GM18870 (cell line): ENCODE measurements at regions not wholly inside any gene's neighbourhood (a gene's known extent, or its start where the extent isn't known, plus 50 kb on each side); places are given as distances from the start of the nearest gene placed in this dataset.
"Not testable (repeated sequence)": the region's sequence is repeated elsewhere in the genome, so short reads cannot be mapped to it uniquely, and the experiment has no call there.

ENCODE experiments used
- ATAC-seq: cut with Tn5 transposase; IDR thresholded peaks from one replicate; pipeline ENCODE4 v1.9.1; 2021; ENCODE audit warnings: moderate library complexity; ENCODE audit not compliant: unreplicated experiment

DNA sequence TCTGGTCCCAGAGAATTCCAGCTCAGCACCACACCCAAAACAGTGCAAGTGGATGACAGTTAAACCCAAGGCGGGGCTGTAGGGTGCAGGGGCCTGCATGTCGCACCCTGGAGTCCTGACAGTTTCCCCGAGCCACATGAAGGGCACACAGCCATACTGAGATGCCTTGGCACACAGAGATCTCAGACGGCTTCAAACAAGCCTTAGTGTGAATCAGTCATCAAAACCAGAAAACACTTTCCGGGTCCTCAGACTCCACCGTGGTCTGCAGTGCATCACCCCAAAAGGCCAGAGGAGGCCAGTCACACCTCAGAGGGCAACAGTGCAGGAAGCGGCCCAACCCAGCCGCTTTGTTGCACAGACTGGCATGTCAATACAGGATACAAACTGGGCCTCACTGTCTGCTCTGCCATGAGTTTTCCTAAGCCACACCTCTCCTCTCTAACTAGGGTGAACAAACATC, 64.6 kb upstream of the ENPP6 start:
- ATAC-seq, result no peak

DNA sequence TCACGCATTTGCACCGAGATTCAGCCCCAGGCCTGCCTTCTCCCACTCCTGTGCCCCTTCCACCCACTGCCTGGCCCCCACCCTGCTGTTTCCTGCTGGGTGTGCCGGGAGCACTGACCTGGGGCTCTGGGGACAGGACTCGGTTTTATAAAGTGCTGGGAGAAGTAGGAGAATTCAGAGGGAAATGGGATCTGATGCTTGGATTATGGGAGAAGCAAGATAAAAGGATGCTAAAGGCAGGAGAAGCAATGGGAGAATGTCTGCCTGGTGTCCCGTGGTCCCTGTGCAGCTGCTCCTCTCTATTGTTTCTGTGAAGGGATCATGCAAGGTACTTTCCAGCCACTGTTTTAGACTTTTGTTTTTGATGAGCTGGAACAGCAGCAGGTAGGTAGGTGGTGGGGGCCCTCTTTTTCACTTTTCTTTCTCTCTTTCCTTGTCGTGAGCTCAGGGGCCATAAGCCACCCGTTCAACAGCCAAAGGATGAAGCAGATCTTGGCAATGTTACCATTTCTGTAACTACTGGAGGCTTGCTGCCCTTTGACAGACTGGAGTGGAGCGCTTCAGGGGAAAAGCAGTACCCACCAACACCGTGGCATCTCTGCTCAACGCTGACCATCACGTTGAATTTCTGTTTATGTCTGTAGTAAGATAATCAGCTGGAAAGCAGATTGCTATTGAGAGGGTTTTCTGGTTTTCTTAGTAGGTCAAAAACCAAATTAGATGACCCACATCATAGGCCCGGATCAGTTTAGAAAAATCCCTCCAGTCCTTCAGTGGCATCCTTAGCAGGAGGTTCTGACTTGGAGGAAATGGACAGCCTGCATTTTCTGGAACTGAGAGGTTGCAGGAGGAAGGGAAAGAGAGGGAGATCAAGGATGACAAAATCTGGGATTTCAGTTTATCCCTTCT, 63.8 kb upstream of the ENPP6 start:
- peak; percentile 27 for ATAC-seq

DNA sequence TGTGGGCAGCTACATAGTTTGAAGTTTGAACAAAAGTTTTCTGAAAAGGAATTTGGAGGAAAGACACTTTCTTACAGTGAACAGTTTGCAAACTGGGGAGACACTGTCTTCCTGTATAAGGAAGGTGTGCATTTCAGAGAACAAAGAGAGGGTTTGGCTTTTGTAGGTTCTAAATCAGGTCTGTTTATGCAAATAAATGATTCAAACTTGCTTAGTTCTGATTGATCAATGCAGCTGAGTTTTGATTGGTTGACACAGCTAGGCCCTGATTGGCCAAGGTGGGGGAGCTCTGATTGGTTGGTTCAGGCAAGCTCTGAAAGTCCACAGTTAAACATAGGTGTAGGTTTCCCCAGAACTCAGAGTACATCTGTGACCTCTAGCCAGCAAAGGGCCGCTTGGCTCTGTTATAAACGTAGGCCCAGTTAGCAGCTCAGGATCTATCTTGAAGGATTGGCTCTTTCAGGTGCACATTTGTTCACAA, 63.0 kb upstream of the ENPP6 start:
- peak; percentile 33 for ATAC-seq

DNA sequence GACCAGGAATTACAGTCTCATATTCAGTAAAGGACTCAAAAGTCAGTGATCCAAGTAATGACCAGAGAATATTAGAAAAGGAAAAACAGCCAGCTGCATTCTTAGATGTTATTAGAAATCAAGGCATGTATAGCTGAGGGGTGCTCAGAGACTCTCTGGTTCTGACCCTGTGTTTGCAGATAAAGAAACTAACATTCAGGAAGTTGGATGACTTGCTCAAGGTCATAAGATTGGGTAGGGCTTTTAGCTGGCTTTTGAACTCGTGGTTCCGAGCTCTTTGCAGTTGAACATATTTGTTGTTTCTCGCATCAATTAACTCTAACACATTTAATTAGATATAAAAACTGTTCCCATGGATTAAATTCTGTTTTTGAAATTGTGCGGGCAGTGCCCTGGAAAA, 62.5 kb upstream of the ENPP6 start:
- no peak for ATAC-seq

DNA sequence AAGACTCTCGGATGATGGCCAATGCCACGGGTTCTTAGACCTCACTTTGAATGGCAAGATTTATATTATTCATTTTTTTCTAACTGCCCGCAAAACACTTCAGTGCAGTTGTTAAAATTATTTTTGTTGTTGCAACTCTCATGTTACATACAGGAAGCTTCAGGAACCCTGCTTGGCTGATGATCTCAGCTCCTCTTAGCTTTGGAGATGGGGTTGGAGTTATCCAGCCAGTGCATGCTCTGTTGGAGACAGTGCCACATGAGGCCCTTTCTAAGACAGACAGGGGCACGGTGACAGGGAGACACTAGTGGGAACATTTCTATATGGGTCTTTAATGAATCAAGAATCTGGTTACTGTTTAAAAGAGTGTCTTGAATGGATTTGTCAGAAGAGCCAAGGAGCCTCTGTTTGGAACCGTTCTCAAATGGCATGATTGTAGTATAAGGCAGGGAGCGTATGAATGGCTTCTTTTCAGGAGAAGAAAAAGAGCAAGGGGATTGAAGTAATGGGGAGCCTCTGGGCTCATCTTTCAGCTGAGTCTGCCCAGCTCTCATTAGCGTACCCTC, 61.9 kb upstream of the ENPP6 start:
- no peak for ATAC-seq

DNA sequence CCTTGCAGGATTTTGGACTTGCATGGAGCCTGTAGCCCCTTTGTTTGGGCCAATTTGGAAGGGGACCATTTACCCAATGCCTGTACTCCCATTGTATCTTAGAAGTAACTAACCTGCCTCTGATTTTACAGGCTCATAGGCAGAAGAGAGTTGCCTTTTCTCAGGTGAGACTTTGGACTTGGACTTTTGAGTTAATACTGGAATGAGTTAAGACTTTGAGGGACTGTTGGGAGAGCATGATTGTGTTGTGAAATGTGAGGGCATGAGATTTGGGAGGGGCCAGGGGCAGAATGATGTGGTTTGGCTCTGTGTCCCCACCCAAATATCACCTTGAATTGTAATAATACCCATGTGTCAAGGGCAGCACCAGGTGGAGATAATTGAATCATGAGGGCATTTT, 60.1 kb upstream of the ENPP6 start:
- not testable (repeated sequence) for ATAC-seq

DNA sequence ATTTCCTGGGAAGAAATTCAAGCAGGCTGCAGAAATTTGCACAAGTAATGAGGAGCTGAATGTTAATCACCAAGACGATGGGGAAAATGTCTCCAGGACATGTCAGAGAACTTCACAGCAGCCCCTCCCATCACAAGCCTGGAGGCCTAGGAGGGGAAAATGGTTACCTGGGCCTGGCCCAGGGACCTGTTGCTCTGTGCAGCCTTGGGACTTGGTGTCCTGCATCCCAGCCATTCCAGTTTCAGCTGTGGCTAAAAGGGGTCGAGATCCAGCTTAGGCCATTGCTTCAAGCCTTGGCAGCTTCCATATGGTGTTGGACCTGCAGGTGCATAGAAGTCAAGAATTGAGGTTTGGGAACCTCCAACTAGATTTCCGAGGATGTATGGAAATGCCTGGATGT, 59.3 kb upstream of the ENPP6 start:
- not testable (repeated sequence) for ATAC-seq

DNA sequence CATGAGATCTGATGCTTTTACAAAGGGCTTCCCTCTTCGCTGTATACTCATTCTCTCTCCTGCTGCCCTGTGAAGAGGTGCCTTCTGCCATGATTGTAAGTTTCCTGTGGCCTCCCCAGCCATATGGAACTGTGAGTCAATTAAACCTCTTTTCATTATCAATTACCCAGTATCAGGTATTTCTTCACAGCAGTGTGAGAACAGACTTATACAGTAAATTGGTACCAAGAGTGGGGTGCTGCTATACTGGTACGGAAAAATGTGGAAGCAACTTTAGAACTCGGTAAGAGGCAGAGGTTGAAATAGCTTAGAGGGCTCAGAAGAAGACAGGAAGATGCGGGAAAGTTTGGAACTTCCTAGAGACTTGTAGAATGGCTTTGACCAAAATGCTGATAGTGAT, 58.7 kb upstream of the ENPP6 start:
- not testable (repeated sequence) for ATAC-seq

DNA sequence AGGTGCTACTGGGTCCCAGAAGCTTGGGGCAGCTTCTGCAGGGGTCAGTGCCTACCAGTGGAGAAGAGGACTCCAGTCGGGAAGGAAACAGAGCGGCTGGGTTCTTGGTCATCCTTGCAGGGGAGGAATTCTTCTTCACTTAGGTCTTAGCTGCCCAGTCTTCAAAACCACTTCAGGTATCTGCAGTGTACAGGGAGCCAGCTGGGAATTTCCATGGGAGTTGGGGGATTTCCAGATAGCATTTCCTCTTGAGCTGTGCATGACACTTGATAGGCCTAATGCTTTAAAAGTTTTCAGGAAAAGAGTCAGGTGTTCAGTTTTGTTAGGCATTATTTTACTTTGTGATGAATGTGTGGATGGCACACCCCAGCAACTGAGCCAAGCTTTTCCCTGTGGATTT, 58.1 kb upstream of the ENPP6 start:
- no peak for ATAC-seq

DNA sequence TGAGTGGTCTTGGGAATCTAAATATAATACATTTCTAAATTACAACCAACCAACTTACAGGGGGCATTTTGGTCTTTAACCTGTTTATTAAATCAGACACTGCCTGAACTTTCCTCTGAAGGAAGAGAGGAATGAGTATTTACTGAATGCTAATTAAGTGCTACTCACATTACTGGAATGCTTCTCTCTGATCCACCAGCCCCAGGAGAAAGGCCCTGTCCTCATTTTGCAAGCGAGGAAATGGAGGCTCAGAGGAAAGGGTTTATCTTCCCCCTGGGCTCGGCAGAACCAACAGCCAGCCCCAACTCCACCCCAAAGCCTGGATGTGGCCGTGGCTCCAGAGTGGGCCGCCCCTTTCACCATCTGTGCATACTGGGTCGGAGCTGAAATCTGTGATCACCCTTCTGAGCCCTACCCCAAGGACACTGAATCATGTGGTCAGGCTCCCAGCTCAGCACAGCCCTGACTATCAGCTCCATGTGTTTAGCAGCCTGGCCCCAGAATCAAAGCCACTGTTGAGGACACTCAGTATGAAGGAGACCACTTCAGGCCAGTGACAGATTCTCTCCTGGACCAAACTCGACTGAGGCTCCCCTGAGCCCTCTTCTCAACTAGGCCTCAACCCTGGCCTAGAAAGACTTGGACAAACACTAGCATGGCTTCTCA, 56.7 kb upstream of the ENPP6 start:
- no peak for ATAC-seq

DNA sequence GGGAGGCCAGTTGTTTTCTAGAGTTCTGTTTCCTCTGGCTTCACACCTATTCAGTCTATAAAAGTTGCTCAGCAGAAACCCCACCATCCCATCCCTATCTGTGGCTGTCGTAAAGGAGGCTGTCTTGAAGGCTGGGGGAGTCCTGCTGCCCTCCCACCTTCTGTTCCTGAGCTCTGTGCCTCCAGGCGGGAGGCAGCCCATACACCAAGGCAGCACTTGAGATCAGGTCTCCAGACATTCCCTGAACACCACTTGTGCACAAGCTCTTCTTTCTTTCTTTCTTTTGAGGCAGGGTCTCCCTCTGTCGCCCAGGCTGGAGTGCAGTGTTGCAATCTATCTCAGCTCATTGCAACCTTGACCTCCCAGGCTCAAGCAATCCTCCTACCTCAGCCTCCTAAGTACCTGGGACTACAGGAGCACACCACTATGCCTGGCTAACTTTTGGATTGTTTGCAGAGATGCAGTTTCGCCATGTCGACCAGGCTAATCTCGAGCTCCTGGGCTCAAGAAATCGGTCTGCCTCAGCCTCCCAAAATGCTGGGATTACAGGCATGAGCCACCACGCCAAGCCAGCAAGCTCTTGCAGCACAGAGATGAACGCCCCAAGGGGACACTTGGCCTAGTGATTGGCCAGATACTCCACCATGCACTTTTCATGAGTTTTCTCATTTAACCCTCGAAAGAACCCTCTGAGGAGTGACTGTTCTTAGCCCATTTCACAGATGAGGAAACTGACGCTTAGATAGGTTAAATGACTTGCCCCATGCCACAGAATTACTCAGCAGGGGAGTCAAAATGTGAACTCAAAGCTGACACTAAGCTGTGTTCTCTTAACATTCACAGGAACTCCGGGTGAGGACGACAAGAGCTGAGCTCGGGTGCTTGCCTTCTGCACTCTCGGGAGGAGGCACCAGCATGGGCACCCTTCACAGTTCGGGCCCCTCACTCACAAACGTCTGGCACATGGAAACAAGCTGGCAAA, 55.8 kb upstream of the ENPP6 start:
- ATAC-seq, result peak; percentile 41

DNA sequence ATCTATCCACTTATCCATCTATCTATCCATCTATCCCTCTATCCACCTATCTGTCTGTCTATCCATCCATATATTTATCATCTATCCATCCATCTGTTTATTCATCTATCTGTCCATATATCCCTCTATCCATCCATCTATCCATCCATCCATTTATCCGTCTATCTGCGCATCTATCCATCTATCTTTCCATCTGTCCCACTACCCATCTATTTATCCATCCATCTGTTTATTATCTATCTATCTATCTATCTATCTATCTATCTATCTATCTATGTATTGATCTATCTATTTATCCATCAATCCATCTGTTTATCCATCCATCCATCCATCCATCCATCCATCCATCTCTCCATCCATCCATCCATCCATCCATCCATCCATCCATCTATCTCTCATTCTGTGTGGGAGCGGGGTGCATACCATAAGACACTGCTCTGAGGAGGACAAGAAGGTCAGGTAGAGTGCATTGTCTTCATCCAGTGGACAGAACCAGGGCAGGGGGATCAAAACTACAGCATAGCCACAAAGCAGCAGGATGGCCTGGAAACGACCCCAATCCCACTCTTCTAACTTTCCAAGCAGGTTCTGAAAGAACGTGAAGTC, 53.2 kb upstream of the ENPP6 start:
- ATAC-seq, result no peak

DNA sequence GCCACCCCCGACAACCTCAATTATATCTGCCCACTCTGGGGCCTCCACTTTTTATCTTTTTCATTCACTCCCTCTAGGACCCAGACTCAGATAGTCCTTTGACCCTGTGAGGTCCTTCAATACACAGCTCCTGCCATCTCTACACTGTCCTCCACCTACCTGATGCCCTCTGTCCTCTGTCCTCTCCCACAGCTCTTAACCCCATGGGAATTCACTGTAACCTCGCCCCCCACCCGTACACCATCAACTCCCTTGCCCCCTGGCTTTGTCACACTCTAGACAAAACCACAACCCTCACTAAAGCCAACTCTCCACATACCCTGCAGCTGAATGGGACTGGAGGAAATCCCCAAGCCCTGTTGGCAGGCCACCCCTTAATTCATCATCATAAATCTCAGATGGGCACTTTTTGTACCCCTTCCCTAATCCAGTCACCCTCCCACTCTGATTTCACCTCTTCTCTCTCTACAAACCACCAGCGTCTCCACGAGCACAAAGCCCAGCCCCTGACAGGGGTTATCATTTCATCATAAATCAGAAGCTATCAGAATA, 52.3 kb upstream of the ENPP6 start:
- no peak for ATAC-seq

DNA sequence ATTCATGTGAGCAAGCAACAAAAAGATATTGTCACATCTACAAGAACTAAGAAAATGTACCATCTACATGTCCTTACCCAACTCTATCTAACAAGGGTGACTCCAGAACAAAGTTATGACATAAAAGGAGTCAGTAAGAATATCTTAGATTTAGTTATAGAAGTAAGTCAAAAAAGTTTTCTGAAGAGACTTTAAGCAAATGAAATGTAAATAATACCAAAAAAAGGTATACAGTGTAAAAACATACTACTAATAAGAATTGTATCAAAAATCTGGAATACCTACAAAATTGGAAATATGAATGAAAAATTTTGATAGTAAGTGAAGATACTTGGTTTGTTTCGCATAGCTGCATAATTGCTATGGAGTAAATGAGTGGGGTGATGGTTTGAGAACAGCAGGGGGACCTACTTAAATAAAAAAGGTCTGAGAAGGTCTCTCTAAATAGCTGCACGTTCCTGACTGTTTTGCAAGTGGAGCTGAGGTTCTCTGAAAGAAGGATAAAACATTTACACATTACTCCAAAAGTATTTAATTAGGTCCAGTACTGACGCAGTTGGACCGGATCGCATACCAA, 51.0 kb upstream of the ENPP6 start:
- no peak for ATAC-seq

DNA sequence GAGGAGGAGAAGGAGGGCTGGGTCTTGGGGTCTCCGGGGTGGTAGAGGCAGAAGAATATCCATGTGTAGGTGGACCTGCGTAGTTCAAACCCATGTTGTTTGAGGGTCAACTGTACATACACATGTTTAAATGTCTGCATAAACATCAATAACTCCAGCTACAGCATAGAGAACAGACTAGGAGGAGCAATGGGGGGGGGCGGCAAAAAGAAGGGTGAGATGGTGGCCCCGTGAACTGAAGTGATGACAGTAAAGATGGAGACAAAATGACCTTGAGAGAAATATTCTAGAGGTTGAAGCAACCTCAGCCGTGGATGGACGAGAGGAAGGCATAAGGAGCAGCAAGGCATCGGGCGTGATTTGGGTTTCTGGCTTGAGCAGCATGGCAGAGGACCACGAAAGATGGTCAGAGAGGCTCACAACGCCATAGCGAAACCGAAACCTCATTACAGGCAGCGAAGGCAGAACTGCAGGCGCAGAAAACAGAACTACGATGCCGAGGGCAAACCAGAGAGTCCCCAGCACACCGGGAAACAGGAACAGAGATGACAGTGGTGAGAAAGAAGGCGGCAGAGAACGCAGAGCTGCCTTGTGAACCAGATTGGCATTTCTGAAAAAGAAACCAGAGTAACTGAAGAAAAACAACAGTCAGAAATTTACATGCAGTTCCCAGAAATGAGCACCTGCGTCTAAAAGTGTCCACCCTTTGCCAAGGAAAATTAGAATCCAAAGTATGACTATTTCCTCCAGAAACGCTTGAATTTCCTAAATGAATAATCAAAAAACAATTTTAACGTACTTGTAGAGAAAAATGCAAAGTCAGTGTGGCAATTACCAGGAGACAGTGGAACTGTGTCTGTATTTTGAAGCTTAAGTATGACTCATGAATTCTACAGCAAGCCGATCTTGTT, 50.3 kb upstream of the ENPP6 start:
- peak; percentile 75 for ATAC-seq
